Right atrium auricular region (tissue), 2 donors: ENCODE measurements at regions not wholly inside any gene's neighbourhood (a gene's known extent, or its start where the extent isn't known, plus 50 kb on each side); places are given as distances from the start of the nearest gene placed in this dataset.

ENCODE experiments used
- DNase-seq: peaks from one replicate; pipeline ENCODE4 v3.0.0-alpha.2; 2019; ENCODE audit warnings: low spot score
- H3K27ac ChIP-seq, 2 donors: fragments of 200-600 bp; sonication (generic); 1 replicate in 1 of 2; 2 replicates in 1 of 2; pipeline ENCODE4 v1.5.1; 2016 to 2019
- H3K27me3 ChIP-seq, 2 donors: fragments of 200-600 bp; sonication (generic); one replicate each; pipeline versions ENCODE4 v1.5.1 to v1.6.0; 2017 to 2019
- H3K36me3 ChIP-seq: fragments of 200-600 bp; sonication (generic); one replicate; pipeline ENCODE4 v1.5.1; 2016
- H3K4me1 ChIP-seq, 2 donors: fragments of 200-600 bp; sonication (generic); one replicate each; pipeline versions ENCODE4 v1.5.1 to v1.6.0; 2017 to 2019
- H3K4me3 ChIP-seq, 2 donors: fragments of 200-600 bp; sonication (generic); 1 replicate in 1 of 2; 2 replicates in 1 of 2; pipeline ENCODE4 v1.5.1; 2017 to 2019; ENCODE audit warnings: mild to moderate bottlenecking in 1 of 2, moderate library complexity in 1 of 2
- H3K9me3 ChIP-seq, 2 donors: fragments of 200-600 bp; sonication (generic); one replicate each; pipeline ENCODE4 v1.5.1; 2019
- TF ChIP-seq, protein P1 (sequence below), 2 donors: fragments of 200-600 bp; sonication (generic); IDR thresholded peaks; one replicate each; pipeline ENCODE4 v1.5.1; 2019; ENCODE audit warnings: antibody characterized with exemption in 2 of 2

DNA sequence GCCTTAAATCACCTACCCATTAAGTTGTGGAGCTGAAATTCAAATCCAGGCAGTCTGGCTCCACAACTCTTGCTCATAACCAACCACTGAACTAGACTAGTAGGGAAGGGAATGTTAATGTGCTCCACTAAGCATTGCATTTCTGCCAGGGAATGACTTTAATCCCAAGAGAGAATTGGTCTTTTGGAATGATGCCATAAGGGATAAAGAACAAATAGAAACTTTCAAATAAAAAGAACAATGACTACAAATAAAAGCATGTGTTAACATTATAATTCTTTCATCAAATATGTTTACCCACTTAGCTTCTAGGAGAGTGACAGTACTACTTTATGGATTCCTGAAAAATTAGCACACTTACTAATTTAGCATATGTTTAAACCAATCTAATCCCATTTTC lies 905.9 kb downstream of the CENPC start:
- TF ChIP-seq, protein P1, sequence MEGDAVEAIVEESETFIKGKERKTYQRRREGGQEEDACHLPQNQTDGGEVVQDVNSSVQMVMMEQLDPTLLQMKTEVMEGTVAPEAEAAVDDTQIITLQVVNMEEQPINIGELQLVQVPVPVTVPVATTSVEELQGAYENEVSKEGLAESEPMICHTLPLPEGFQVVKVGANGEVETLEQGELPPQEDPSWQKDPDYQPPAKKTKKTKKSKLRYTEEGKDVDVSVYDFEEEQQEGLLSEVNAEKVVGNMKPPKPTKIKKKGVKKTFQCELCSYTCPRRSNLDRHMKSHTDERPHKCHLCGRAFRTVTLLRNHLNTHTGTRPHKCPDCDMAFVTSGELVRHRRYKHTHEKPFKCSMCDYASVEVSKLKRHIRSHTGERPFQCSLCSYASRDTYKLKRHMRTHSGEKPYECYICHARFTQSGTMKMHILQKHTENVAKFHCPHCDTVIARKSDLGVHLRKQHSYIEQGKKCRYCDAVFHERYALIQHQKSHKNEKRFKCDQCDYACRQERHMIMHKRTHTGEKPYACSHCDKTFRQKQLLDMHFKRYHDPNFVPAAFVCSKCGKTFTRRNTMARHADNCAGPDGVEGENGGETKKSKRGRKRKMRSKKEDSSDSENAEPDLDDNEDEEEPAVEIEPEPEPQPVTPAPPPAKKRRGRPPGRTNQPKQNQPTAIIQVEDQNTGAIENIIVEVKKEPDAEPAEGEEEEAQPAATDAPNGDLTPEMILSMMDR (IDR thresholded peaks at IDR 0.05), result no peak
- H3K4me3 ChIP-seq, result no peak overlapping the region

DNA sequence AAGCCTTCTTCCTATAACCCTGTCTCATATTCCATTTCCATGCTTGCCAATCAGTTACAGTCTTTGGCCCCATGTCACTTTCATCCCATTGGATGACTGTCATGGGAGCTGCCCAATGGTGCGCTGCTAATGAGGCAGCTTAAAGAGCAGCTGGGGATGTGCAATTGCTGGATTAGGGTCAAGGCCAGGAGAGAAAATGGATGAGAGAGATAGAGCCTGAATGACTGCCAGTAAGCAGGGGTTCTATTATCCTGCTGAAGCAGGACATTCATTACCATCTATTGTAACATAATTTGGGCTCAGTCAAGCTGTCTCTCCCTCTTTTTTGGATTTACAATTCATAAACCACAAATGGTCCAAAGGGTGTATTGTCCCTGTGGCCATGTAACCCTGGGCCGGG lies 909.0 kb downstream of the CENPC start:
- TF ChIP-seq, protein P1 (IDR thresholded peaks at IDR 0.05), result no peak
- no peaks in the 10 kb centered on the region for H3K36me3 ChIP-seq
- no peaks in the 10 kb centered on the region for H3K4me1 ChIP-seq
- H3K27me3 ChIP-seq, result no peaks in the 10 kb centered on the region
- DNase-seq, result no peak
- H3K27ac ChIP-seq, result no peak overlapping the region
- no peak overlapping the region for H3K4me3 ChIP-seq
- H3K9me3 ChIP-seq, result no peaks in the 10 kb centered on the region

More for the DNA sequence above, 905.9 kb downstream of the CENPC start:
- Histone ChIP-seq H3K4me1 (no peaks in the 10 kb centered on the region), H3K36me3 (no peaks in the 10 kb centered on the region), H3K27ac (no peak overlapping the region), H3K9me3 (no peaks in the 10 kb centered on the region), H3K27me3 (no peaks in the 10 kb centered on the region)
- DNase-seq, result no peak

DNA sequence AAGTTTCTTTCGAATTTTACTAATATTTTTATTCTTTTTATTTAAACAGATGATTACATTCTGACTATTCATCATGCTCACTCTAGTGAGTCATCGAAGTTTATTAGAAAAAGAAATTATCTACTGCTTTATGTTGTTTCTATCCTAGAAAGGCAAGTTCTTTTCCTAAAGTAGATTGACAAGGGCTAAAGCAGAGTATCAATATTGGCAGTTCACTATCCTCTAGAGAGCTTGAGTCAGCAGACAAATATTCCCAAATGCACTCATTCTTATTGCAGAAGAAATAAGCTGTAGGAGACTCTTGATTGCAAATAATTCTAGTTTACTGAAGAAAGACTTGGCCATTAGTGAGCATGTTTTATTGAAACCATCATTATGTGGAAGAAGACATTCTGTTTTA lies 911.8 kb downstream of the CENPC start:
- Histone ChIP-seq H3K4me1 (no peaks in the 10 kb centered on the region), H3K4me3 (no peak overlapping the region), H3K9me3 (no peaks in the 10 kb centered on the region), H3K36me3 (no peaks in the 10 kb centered on the region), H3K27me3 (no peaks in the 10 kb centered on the region), H3K27ac (no peak overlapping the region)
- DNase-seq, result no peak
- TF ChIP-seq, protein P1 (IDR thresholded peaks at IDR 0.05), result no peak

DNA sequence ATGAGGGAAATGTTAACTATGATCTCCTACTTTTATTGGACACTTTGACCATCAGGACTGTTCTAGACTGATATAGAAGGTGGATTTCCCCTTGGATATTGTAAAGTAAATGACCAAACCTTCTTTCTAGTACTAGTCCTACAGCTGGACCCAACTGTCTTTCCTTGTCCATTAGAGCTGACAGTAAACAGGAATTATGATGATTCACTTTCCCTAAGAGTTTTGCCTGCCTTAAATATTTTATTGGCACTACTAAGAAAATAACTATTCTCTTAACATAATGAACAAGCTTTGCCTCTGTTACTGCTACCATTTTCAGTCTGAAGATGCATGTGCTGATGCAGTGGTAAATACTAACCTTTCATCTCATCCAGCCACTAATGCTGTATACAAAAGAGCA lies 915.4 kb downstream of the CENPC start:
- no peaks in the 10 kb centered on the region for H3K4me1 ChIP-seq
- TF ChIP-seq, protein P1 (IDR thresholded peaks at IDR 0.05), result no peak
- no peaks in the 10 kb centered on the region for H3K36me3 ChIP-seq
- H3K27ac ChIP-seq, result no peak overlapping the region
- H3K4me3 ChIP-seq, result no peak overlapping the region
- DNase-seq, result no peak
- H3K9me3 ChIP-seq, result no peaks in the 10 kb centered on the region
- no peaks in the 10 kb centered on the region for H3K27me3 ChIP-seq

DNA sequence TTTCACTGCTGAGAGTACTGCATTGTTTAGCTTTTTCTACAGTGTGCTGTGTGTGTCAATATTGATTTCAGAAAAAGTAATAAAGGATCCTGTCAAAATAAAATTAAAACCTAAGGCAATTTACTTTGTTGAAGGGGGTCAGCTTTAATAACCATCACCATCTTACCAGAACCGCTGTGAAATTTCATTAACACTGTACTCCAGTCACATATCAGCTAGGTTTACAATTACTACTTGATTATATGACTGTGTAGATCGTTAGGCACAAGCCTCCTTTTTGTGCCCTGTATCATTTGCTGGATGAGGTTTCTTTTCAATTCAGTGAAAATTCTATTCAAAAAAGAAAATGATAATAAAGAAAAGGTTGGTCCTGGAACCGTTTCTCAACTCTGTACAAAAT lies 917.2 kb downstream of the CENPC start:
- TF ChIP-seq, protein P1 (IDR thresholded peaks at IDR 0.05), result no peak

DNA sequence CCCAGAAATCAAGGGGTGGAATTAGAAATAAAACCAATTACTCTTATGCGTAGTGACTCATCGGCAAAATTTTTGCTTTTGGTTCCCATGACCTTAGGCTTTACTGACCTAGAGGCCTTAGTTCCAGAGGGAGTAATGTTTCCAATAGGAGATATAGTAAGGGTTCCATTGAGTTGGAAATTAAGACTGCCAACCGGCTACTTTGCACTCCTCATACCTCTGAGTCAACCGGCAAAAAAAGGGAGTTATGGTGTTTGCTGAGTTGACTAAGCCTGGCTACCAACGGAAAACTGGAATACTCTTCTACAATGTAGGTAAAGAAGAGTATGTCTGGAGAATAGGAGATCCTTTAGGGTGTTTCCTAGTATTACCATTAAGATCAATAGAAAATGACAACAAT lies 919.8 kb downstream of the CENPC start:
- Histone ChIP-seq H3K27ac (no peak overlapping the region), H3K36me3 (no peaks in the 10 kb centered on the region), H3K4me1 (no peaks in the 10 kb centered on the region), H3K4me3 (no peak overlapping the region), H3K27me3 (no peaks in the 10 kb centered on the region), H3K9me3 (no peaks in the 10 kb centered on the region)
- TF ChIP-seq, protein P1 (IDR thresholded peaks at IDR 0.05), result no peak
- no peak for DNase-seq

More for the DNA sequence above, 917.2 kb downstream of the CENPC start:
- no peaks in the 10 kb centered on the region for H3K4me1 ChIP-seq
- no peak overlapping the region for H3K4me3 ChIP-seq
- H3K9me3 ChIP-seq, result no peaks in the 10 kb centered on the region
- no peaks in the 10 kb centered on the region for H3K27me3 ChIP-seq
- H3K36me3 ChIP-seq, result no peaks in the 10 kb centered on the region
- no peak for DNase-seq
- no peak overlapping the region for H3K27ac ChIP-seq
